ENCODE measurements at regions not wholly inside any gene's neighbourhood (a gene's known extent, or its start where the extent isn't known, plus 50 kb on each side); places are given as distances from the start of the nearest gene placed in this dataset.

- ChIA-PET POLR2A (no interaction called here), CTCF (no interaction called here)
- Histone ChIP-seq H3K27me3 (ENCODE audit: control insufficient read depth, insufficient read depth, low read length) (no peaks in the 10 kb centered on the region), H3K9me3 (ENCODE audit: control insufficient read depth, insufficient read depth, low read length) (peaks cover 12% of the 10 kb centered on the region; the same call in 1 of the 2 replicates), H3K27ac (ENCODE audit: low read depth, low read length) (no peak overlapping the region), H3K4me3 (ENCODE audit: low read depth, low read length) (no peak overlapping the region)
- no peak for TF ChIP-seq CTCF (IDR thresholded peaks at IDR 0.05; ENCODE audit: low read depth, low read length)
- DNase-seq (ENCODE audit: low read depth, low spot score): no peak
Measured at GRCh38 chr18:4750393-4751346, 295.6 kb upstream of the DLGAP1 start.

GRCh38 chr18:4748975-4749374 is 293.9 kb upstream of the DLGAP1 start:
- POLR2A ChIA-PET: no interaction called here
- CTCF ChIA-PET: no interaction called here

GRCh38 chr18:4734903-4735302 is 279.8 kb upstream of the DLGAP1 start:
- no peak for DNase-seq (ENCODE audit: low read depth, low spot score)
- CTCF ChIA-PET: no interaction called here
- POLR2A ChIA-PET: no interaction called here
- no peak overlapping the region for H3K27ac ChIP-seq (ENCODE audit: low read depth, low read length)
- H3K27me3 ChIP-seq (ENCODE audit: control insufficient read depth, insufficient read depth, low read length): no peaks in the 10 kb centered on the region
- H3K9me3 ChIP-seq (ENCODE audit: control insufficient read depth, insufficient read depth, low read length): peaks cover 7% of the 10 kb centered on the region; the same call in 1 of the 2 replicates
- no peak overlapping the region for H3K4me3 ChIP-seq (ENCODE audit: low read depth, low read length)
- no peak for TF ChIP-seq CTCF (IDR thresholded peaks at IDR 0.05; ENCODE audit: low read depth, low read length)

More at GRCh38 chr18:4748975-4749374, 293.9 kb upstream of the DLGAP1 start:
- Histone ChIP-seq H3K27me3 (ENCODE audit: control insufficient read depth, insufficient read depth, low read length) (no peaks in the 10 kb centered on the region), H3K27ac (ENCODE audit: low read depth, low read length) (no peak overlapping the region), H3K9me3 (ENCODE audit: control insufficient read depth, insufficient read depth, low read length) (peaks cover 12% of the 10 kb centered on the region; the same call in 1 of the 2 replicates), H3K4me3 (ENCODE audit: low read depth, low read length) (no peak overlapping the region)
- no peak for DNase-seq (ENCODE audit: low read depth, low spot score)
- no peak for TF ChIP-seq CTCF (IDR thresholded peaks at IDR 0.05; ENCODE audit: low read depth, low read length)

- no peak for DNase-seq (ENCODE audit: low read depth, low spot score)
- Histone ChIP-seq H3K27ac (ENCODE audit: low read depth, low read length) (no peak overlapping the region), H3K27me3 (ENCODE audit: control insufficient read depth, insufficient read depth, low read length) (no peaks in the 10 kb centered on the region), H3K9me3 (ENCODE audit: control insufficient read depth, insufficient read depth, low read length) (peaks cover 7% of the 10 kb centered on the region; the same call in 1 of the 2 replicates), H3K4me3 (ENCODE audit: low read depth, low read length) (no peak overlapping the region)
- POLR2A ChIA-PET: no interaction called here
- TF ChIP-seq CTCF (IDR thresholded peaks at IDR 0.05; ENCODE audit: low read depth, low read length): no peak
- CTCF ChIA-PET: no interaction called here
Measured at GRCh38 chr18:4734021-4734420, 278.9 kb upstream of the DLGAP1 start.

GRCh38 chr18:4721545-4721944 is 266.4 kb upstream of the DLGAP1 start:
- H3K27ac ChIP-seq (ENCODE audit: low read depth, low read length): no peak overlapping the region
- DNase-seq (ENCODE audit: low read depth, low spot score): no peak
- no peak for TF ChIP-seq CTCF (IDR thresholded peaks at IDR 0.05; ENCODE audit: low read depth, low read length)
- CTCF ChIA-PET: no interaction called here
- H3K9me3 ChIP-seq (ENCODE audit: control insufficient read depth, insufficient read depth, low read length): peaks cover 2% of the 10 kb centered on the region
- no peak overlapping the region for H3K4me3 ChIP-seq (ENCODE audit: low read depth, low read length)
- POLR2A ChIA-PET: no interaction called here
- no peaks in the 10 kb centered on the region for H3K27me3 ChIP-seq (ENCODE audit: control insufficient read depth, insufficient read depth, low read length)
